ENCODE measurements at regions not wholly inside any gene's neighbourhood (a gene's known extent, or its start where the extent isn't known, plus 50 kb on each side); places are given as distances from the start of the nearest gene placed in this dataset.

GRCh38 chr5:15300141-15300540 lies 199.8 kb upstream of the FBXL7 start:
- DNase-seq, result no peak
- H3K9me2 ChIP-seq, result no peaks in the 10 kb centered on the region
- 50% methylated on average over 5 of the region's 5 CpGs for WGBS (ENCODE audit: low lambda C conversion rate)
- POLR2A ChIA-PET, result no interaction called here
- H3K4me1 ChIP-seq (ENCODE audit: control insufficient read depth in 1 of 2, insufficient read depth in 2 of 2, low read depth in 1 of 2, low read length in 1 of 2), result peaks cover 0 to 3% of the 10 kb centered on the region in 2 experiments; a peak in 1 of 4 replicates
- no peak overlapping the region for H3K4me3 ChIP-seq (ENCODE audit: low read depth in 2 of 2, low read length in 1 of 2)
- TF ChIP-seq TAF1 (IDR thresholded peaks at IDR 0.05; ENCODE audit: borderline replicate concordance, low read depth, low read length), result no peak
- no peak for TF ChIP-seq TEAD4 (IDR thresholded peaks at IDR 0.05; ENCODE audit: borderline replicate concordance, insufficient read depth)
- no peak for TF ChIP-seq RFX5 (IDR thresholded peaks at IDR 0.05; ENCODE audit: low read length)
- TF ChIP-seq FOSL2 (IDR thresholded peaks at IDR 0.05; ENCODE audit: borderline replicate concordance, low read depth), result no peak
- TF ChIP-seq NRF1 (IDR thresholded peaks at IDR 0.05; ENCODE audit: low read depth, low read length), result no peak
- TF ChIP-seq SMC3 (IDR thresholded peaks at IDR 0.05; ENCODE audit: low read depth, low read length), result no peak
- TF ChIP-seq ELF1 (IDR thresholded peaks at IDR 0.05), result no peak
- TF ChIP-seq FOXM1 (IDR thresholded peaks at IDR 0.05; ENCODE audit: low read depth), result no peak
- TF ChIP-seq SIN3A (IDR thresholded peaks at IDR 0.05; ENCODE audit: borderline replicate concordance, low read depth, low read length), result no peak
- TF ChIP-seq EP300 (IDR thresholded peaks at IDR 0.05; ENCODE audit: borderline replicate concordance in 1 of 2, low read depth in 1 of 2, low read length in 1 of 2), result no peak
- TF ChIP-seq MEF2A (IDR thresholded peaks at IDR 0.05; ENCODE audit: borderline replicate concordance, low read depth), result no peak
- no peak for TF ChIP-seq MXI1 (IDR thresholded peaks at IDR 0.05; ENCODE audit: low read depth, low read length)
- no peak for TF ChIP-seq GATA2 (CRISPR knock-in tag; IDR thresholded peaks at IDR 0.05)
- TF ChIP-seq MAX (IDR thresholded peaks at IDR 0.05; ENCODE audit: low read depth), result no peak
- TF ChIP-seq YY1 (IDR thresholded peaks at IDR 0.05; ENCODE audit: low read depth), result no peak
- H3F3A ChIP-seq (replicated peaks; ENCODE audit: insufficient read depth), result no peaks in the 10 kb centered on the region
- CTCF ChIA-PET, result interaction anchor here (1.5 kb wide), 1 partner anchor 11 kb away, joined by 4 read pairs; no protein-coding TSS in a partner anchor
- no peak overlapping the region for H3K27ac ChIP-seq (ENCODE audit: low read depth in 2 of 2, low read length in 1 of 2)
- no peak overlapping the region for H2AFZ ChIP-seq (ENCODE audit: low read depth)
- H4K20me1 ChIP-seq (ENCODE audit: insufficient read depth), result no peaks in the 10 kb centered on the region
- H3K79me2 ChIP-seq (ENCODE audit: insufficient read depth), result no peaks in the 10 kb centered on the region
- no peak overlapping the region for H3K9ac ChIP-seq
- H3K9me3 ChIP-seq, result no peaks in the 10 kb centered on the region
- H3K27me3 ChIP-seq (ENCODE audit: insufficient read depth), result no peaks in the 10 kb centered on the region
- no peaks in the 10 kb centered on the region for H3K36me3 ChIP-seq (replicated peaks in 1 of 2; ENCODE audit: control insufficient read depth in 1 of 2, insufficient read depth in 2 of 2, low read length in 1 of 2)
- H3K4me2 ChIP-seq, result no peak overlapping the region

- no peak overlapping the region for H3K27ac ChIP-seq (ENCODE audit: low read depth in 2 of 2, low read length in 1 of 2)
- ChIA-PET CTCF (interaction anchor here (0.9 to 1.2 kb wide), 3 partner anchors 10 to 60 kb away, joined by 3 to 5 read pairs (median 3); no protein-coding TSS in a partner anchor), POLR2A (no interaction called here)
- no peaks in the 10 kb centered on the region for H3K27me3 ChIP-seq (ENCODE audit: insufficient read depth)
- no peaks in the 10 kb centered on the region for H3K9me3 ChIP-seq
- H3F3A ChIP-seq (replicated peaks; ENCODE audit: insufficient read depth), result no peaks in the 10 kb centered on the region
- no peak overlapping the region for H3K4me2 ChIP-seq
- no peak for DNase-seq
- H4K20me1 ChIP-seq (ENCODE audit: insufficient read depth), result no peaks in the 10 kb centered on the region
- no peak overlapping the region for H3K4me3 ChIP-seq (ENCODE audit: low read depth in 2 of 2, low read length in 1 of 2)
- 37% methylated on average over 6 of the region's 6 CpGs for WGBS (ENCODE audit: low lambda C conversion rate)
- no peak overlapping the region for H3K9ac ChIP-seq
- TF ChIP-seq YY1 (IDR thresholded peaks at IDR 0.05; ENCODE audit: low read depth) (no peak), CTCF (IDR thresholded peaks at IDR 0.05) (peak; percentile 16), GATA2 (CRISPR knock-in tag; IDR thresholded peaks at IDR 0.05) (no peak)
- no peaks in the 10 kb centered on the region for H3K36me3 ChIP-seq (replicated peaks in 1 of 2; ENCODE audit: control insufficient read depth in 1 of 2, insufficient read depth in 2 of 2, low read length in 1 of 2)
- H3K79me2 ChIP-seq (ENCODE audit: insufficient read depth), result no peaks in the 10 kb centered on the region
- no peak overlapping the region for H2AFZ ChIP-seq (ENCODE audit: low read depth)
- no peaks in the 10 kb centered on the region; a peak in 1 of 4 replicates for H3K4me1 ChIP-seq (ENCODE audit: control insufficient read depth in 1 of 2, insufficient read depth in 2 of 2, low read depth in 1 of 2, low read length in 1 of 2)
- H3K9me2 ChIP-seq, result no peaks in the 10 kb centered on the region
Observed at GRCh38 chr5:15290953-15291352, 209.0 kb upstream of the FBXL7 start.

Measured in SK-N-SH (cell line).